H1 (cell line): ENCODE measurements at regions not wholly inside any gene's neighbourhood (a gene's known extent, or its start where the extent isn't known, plus 50 kb on each side); places are given as distances from the start of the nearest gene placed in this dataset.
"Not testable (repeated sequence)": the region's sequence is repeated elsewhere in the genome, so short reads cannot be mapped to it uniquely, and the experiment has no call there.

Experiments
- ATF2 ChIP-seq: IDR thresholded peaks from 2 replicates; pipeline ENCODE4 v1.6.1; 2012; ENCODE audit warnings: low read length, inconsistent platforms
- CBX8 ChIP-seq: fragments of 300-800, 300-1000 bp; sonication (generic); IDR thresholded peaks from 2 replicates; pipeline ENCODE4 v1.7.1; 2016; ENCODE audit warnings: low read depth, low read length, borderline replicate concordance
- CTCF ChIP-seq, 3 experiments: IDR thresholded peaks; 1 replicate in 2 of 3; 2 replicates in 1 of 3; pipeline versions ENCODE4 v1.5.1 to v1.6.1; 2011; ENCODE audit warnings: low read length in 3 of 3, mild to moderate bottlenecking in 3 of 3, inconsistent platforms in 2 of 3, low read depth in 1 of 3, moderate library complexity in 1 of 3; ENCODE audit not compliant: insufficient read depth in 1 of 3; ENCODE audit errors: control extremely low read depth in 1 of 3
- EGR1 ChIP-seq: IDR thresholded peaks from 2 replicates; pipeline ENCODE4 v1.6.1; 2011; ENCODE audit warnings: low read depth, low read length, borderline replicate concordance
- JUN ChIP-seq: IDR thresholded peaks from 2 replicates; pipeline ENCODE4 v1.6.1; 2011; ENCODE audit warnings: low read depth, mild to moderate bottlenecking, improper control_type of control experiment, low read length
- POLR2AphosphoS5 ChIP-seq: IDR thresholded peaks from 2 replicates; pipeline ENCODE4 v1.6.1; 2011; ENCODE audit warnings: low read depth, low read length
- RNF2 ChIP-seq: fragments of 200-900, 300-1000 bp; sonication (generic); IDR thresholded peaks from 2 replicates; pipeline ENCODE4 v1.7.1; 2016; ENCODE audit warnings: borderline replicate concordance, low read depth, mild to moderate bottlenecking, antibody characterized with exemption, low read length; ENCODE audit not compliant: poor library complexity, severe bottlenecking; ENCODE audit errors: missing control alignments
- SIN3A ChIP-seq, 2 experiments: IDR thresholded peaks in 1 of 2; conservative IDR thresholded peaks in 1 of 2; 2 replicates each; pipeline ENCODE4 v1.6.1; 2011 to 2012; ENCODE audit warnings: low read length in 2 of 2, improper control_type of control experiment in 1 of 2, low read depth in 1 of 2, mild to moderate bottlenecking in 1 of 2
- TF ChIP-seq, protein P1 (sequence below): IDR thresholded peaks from 2 replicates; pipeline ENCODE4 v1.6.1; 2011; ENCODE audit warnings: low read length, improper control_type of control experiment

DNA sequence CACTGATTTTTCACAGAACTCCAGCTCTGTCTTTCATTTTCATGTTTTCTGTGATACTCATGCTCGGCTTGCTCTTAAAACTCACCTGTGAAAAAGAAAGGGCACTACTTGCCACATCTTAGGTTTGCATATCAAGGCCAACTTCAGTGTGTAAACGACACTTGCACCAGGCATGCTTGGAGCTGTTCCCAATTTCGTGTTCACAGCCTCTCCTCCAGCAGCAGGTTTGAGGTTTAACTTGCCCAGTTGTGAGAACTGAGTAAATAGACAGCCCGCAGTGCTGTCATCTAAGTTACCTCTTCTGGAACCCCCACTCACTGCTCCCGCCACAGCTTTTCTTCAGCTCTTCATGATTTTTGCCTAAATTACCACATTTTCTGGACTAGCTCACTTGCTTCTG lies 172.2 kb downstream of the SPDYE17 start:
- not testable (repeated sequence) for TF ChIP-seq CTCF (IDR thresholded peaks at IDR 0.05; ENCODE audit: control extremely low read depth in 1 of 3, insufficient read depth in 1 of 3, low read depth in 1 of 3, low read length in 3 of 3); JUN; ATF2; CBX8; POLR2AphosphoS5; EGR1; RNF2; SIN3A (conservative IDR thresholded peaks at IDR 0.05 in 1 of 2, IDR thresholded peaks at IDR 0.05 in 1 of 2; ENCODE audit: low read depth in 1 of 2, low read length in 2 of 2)
- TF ChIP-seq, protein P1, sequence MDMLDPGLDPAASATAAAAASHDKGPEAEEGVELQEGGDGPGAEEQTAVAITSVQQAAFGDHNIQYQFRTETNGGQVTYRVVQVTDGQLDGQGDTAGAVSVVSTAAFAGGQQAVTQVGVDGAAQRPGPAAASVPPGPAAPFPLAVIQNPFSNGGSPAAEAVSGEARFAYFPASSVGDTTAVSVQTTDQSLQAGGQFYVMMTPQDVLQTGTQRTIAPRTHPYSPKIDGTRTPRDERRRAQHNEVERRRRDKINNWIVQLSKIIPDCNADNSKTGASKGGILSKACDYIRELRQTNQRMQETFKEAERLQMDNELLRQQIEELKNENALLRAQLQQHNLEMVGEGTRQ = not testable (repeated sequence)
